ENCODE measurements at regions not wholly inside any gene's neighbourhood (a gene's known extent, or its start where the extent isn't known, plus 50 kb on each side); places are given as distances from the start of the nearest gene placed in this dataset.

DNA sequence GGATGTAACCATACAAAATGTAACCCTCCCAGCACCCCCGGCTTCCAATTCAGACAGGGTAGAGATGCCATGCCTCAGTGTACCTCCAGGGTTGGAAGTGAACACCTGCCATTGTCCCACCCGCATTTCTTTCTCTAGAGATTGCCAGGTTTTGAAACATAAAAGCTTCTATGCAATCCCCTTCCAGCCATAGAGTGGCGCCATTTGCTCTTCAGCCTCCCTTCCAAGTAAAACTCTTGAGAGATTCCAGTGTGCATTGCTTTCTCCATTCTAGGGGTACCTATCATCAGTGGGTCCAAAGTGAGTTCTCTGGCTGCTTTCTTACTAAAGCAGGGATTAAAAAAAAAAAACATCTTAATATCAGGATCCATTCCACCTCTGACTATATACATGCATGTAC lies 133.1 kb upstream of the RPL38 start:
- TF ChIP-seq, protein P1, sequence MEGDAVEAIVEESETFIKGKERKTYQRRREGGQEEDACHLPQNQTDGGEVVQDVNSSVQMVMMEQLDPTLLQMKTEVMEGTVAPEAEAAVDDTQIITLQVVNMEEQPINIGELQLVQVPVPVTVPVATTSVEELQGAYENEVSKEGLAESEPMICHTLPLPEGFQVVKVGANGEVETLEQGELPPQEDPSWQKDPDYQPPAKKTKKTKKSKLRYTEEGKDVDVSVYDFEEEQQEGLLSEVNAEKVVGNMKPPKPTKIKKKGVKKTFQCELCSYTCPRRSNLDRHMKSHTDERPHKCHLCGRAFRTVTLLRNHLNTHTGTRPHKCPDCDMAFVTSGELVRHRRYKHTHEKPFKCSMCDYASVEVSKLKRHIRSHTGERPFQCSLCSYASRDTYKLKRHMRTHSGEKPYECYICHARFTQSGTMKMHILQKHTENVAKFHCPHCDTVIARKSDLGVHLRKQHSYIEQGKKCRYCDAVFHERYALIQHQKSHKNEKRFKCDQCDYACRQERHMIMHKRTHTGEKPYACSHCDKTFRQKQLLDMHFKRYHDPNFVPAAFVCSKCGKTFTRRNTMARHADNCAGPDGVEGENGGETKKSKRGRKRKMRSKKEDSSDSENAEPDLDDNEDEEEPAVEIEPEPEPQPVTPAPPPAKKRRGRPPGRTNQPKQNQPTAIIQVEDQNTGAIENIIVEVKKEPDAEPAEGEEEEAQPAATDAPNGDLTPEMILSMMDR (IDR thresholded peaks at IDR 0.05; ENCODE audit: insufficient read depth, low read length, missing control alignments) = no peak
- CTCF ChIA-PET = no interaction called here
- DNase-seq (ENCODE audit: low read depth, low spot score) = no peak
- H3K4me3 ChIP-seq (ENCODE audit: low read depth, low read length) = no peak overlapping the region
- POLR2A ChIA-PET = no interaction called here

DNA sequence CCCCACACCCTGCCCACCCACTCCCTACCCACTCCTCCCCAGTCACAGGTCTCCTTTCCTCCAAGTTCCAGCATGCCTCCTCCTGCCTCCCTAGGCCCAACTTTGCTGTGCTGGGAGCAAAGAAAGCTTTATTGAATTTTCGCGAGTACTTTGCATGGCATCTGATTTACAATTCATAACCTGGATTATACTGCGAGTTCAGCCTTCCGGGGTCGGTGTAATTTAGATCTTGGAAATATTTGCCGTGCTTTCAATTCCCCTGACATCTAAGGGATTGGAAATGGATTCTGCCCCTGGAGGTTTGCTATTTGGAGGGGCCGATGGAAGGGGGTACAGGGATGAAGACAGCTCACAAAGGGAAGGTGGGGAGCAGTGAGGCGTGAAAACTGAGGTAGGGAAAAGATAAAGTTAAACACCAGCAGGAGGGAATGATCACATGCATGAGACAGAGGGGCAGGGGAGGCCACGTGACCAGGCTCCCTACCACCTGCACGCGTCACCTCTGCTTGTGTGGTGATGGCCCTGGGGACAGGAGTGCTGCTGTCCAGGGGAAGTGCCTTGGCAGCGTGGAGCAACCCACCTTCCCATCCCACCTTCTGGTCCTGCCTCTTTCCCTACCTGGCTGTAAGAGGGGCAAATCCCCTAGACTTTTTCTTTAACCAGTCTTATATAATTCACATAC lies 132.3 kb upstream of the RPL38 start:
- CTCF ChIA-PET = no interaction called here
- no peak for DNase-seq (ENCODE audit: low read depth, low spot score)
- POLR2A ChIA-PET = no interaction called here
- H3K4me3 ChIP-seq (ENCODE audit: low read depth, low read length) = no peak overlapping the region
- TF ChIP-seq, protein P1 (IDR thresholded peaks at IDR 0.05; ENCODE audit: insufficient read depth, low read length, missing control alignments) = no peak

DNA sequence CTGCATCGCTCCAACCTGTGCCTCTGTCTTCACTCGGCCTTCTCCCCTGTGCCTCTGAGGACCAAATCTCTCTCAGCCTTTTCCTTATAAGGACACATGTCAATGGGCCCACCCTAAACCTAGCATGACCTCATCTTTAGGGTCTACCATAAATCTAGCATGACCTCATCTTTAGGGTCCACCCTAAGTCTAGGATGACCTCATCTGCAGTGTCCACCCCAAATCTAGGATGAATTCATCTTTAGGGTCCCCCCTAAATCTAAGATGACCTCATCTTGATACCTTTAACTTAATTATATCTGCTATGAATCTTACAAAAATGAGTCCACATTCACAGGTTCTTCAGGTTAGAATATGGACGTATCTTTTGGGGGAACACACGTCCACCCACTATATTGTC lies 131.1 kb upstream of the RPL38 start:
- no peak for DNase-seq (ENCODE audit: low read depth, low spot score)
- no peak overlapping the region for H3K4me3 ChIP-seq (ENCODE audit: low read depth, low read length)
- POLR2A ChIA-PET = no interaction called here
- CTCF ChIA-PET = no interaction called here
- TF ChIP-seq, protein P1 (IDR thresholded peaks at IDR 0.05; ENCODE audit: insufficient read depth, low read length, missing control alignments) = no peak

DNA sequence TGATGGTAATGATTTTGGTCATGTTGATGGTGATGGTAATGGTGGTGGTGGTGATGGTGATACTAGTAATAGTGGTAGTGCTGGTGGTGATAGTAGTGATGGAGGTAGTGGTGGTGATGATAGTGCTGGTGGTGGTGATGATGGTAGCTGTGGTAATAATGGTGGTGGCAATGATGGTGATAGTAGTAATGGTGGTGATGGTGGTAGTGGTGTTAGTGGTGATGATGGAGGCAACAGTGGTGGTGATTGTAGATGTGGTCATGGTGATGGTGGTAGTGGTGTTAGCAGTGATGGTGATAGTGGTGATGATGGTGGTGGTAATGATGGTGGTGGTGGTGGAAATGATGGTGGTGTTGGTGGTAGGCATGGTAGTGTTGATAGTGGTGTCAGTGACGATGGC lies 127.0 kb upstream of the RPL38 start:
- no peak for DNase-seq (ENCODE audit: low read depth, low spot score)
- no peak overlapping the region for H3K4me3 ChIP-seq (ENCODE audit: low read depth, low read length)
- ChIA-PET POLR2A (no interaction called here), CTCF (no interaction called here)
- TF ChIP-seq, protein P1 (IDR thresholded peaks at IDR 0.05; ENCODE audit: insufficient read depth, low read length, missing control alignments) = no peak

DNA sequence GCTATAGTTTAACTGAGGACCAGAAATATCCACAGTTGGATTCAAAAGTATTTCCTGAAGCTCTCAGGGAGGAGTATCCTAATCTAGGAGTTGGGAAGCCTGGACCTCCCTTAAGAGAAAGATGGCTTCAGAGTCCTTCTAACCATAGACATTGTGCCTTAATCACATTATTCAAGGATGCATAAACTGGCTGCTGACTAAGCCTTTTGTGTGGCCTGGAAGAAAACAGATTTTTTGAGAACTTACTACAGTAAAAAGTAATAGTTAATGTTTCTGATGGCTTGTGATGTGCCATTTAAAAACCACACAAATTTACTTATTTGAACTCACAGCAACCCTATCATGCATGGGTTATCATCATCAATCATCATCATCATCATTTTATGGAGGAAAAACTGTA lies 126.2 kb upstream of the RPL38 start:
- POLR2A ChIA-PET = no interaction called here

DNA sequence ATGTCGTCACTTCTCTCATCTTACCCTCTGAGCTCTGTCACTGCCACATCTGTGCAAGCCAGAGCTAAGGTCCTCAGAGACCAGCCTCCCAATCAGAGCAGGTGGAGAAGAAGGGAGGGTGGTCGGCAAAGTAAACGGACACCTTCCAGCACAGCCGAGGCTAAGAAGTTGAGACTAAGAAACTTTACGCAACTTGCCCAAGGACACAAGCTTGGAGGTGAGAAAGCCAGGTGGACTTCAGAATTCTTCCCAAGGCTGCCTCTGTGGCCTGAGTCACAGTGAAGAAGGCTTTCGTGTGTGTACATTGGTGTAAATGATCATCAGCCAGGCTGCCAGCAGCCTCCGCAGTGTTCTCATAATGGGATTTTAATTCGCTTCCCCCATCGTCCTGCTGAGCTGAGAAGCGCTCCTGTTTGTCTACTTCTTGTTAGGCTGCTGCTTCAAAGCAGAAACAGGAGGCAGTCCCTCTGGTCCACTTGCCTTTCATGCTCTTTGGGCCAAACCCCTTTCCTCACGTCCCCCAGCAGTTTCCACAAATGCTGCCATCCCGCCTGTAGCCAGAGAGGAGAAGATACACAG lies 125.0 kb upstream of the RPL38 start:
- no peak for DNase-seq (ENCODE audit: low read depth, low spot score)
- H3K4me3 ChIP-seq (ENCODE audit: low read depth, low read length) = no peak overlapping the region
- CTCF ChIA-PET = interaction anchor here (1.9 kb wide), 1 partner anchor 11 kb away, joined by 8 read pairs; no protein-coding TSS in a partner anchor
- POLR2A ChIA-PET = no interaction called here
- TF ChIP-seq, protein P1 (IDR thresholded peaks at IDR 0.05; ENCODE audit: insufficient read depth, low read length, missing control alignments) = no peak

More for the DNA sequence above, 126.2 kb upstream of the RPL38 start:
- no peak for DNase-seq (ENCODE audit: low read depth, low spot score)
- CTCF ChIA-PET = no interaction called here
- TF ChIP-seq, protein P1 (IDR thresholded peaks at IDR 0.05; ENCODE audit: insufficient read depth, low read length, missing control alignments) = no peak
- H3K4me3 ChIP-seq (ENCODE audit: low read depth, low read length) = no peak overlapping the region

All from AG04449 (cell line).